GM18511 (cell line): ENCODE measurements at regions not wholly inside any gene's neighbourhood (a gene's known extent, or its start where the extent isn't known, plus 50 kb on each side); places are given as distances from the start of the nearest gene placed in this dataset.

Experiments
- ATAC-seq: cut with Tn5 transposase; IDR thresholded peaks from one replicate; pipeline ENCODE4 v1.9.1; 2021; ENCODE audit warnings: mild to moderate bottlenecking, moderate library complexity; ENCODE audit not compliant: unreplicated experiment

- ATAC-seq: no peak
Observed at GRCh38 chr1:228969953-228970800, 234.9 kb downstream of the RHOU start.

- ATAC-seq: no peak
Observed at GRCh38 chr1:228972576-228972975, 237.3 kb downstream of the RHOU start.

GRCh38 chr1:228974273-228974672 is 239.0 kb downstream of the RHOU start:
- ATAC-seq: no peak

GRCh38 chr1:228975238-228975907 is 240.1 kb downstream of the RHOU start:
- no peak for ATAC-seq

- no peak for ATAC-seq
Observed at GRCh38 chr1:228976316-228976715, 241.0 kb downstream of the RHOU start.

- no peak for ATAC-seq
Observed at GRCh38 chr1:228977307-228977706, 242.0 kb downstream of the RHOU start.

GRCh38 chr1:228977741-228978140 is 242.5 kb downstream of the RHOU start:
- no peak for ATAC-seq

- no peak for ATAC-seq
Observed at GRCh38 chr1:228978484-228979324, 243.4 kb downstream of the RHOU start.

- no peak for ATAC-seq
Observed at GRCh38 chr1:228979325-228979699, 244.0 kb downstream of the RHOU start.

GRCh38 chr1:228979774-228980173 is 244.5 kb downstream of the RHOU start:
- no peak for ATAC-seq

GRCh38 chr1:228980232-228980937 is 245.1 kb downstream of the RHOU start:
- ATAC-seq: no peak

- no peak for ATAC-seq
Observed at GRCh38 chr1:228982637-228983036, 247.4 kb downstream of the RHOU start.

GRCh38 chr1:228983231-228983660 is 248.0 kb downstream of the RHOU start:
- no peak for ATAC-seq

GRCh38 chr1:228983661-228984060 is 248.4 kb downstream of the RHOU start:
- ATAC-seq: no peak

- no peak for ATAC-seq
Observed at GRCh38 chr1:228984107-228984506, 248.8 kb downstream of the RHOU start.

GRCh38 chr1:228984646-228985631 is 249.7 kb downstream of the RHOU start:
- no peak for ATAC-seq

GRCh38 chr1:228985661-228986060 is 250.4 kb downstream of the RHOU start:
- no peak for ATAC-seq

GRCh38 chr1:228986093-228986904 is 251.0 kb downstream of the RHOU start:
- no peak for ATAC-seq

GRCh38 chr1:228987286-228987685 is 252.0 kb downstream of the RHOU start:
- ATAC-seq: no peak
